Endothelial cell of umbilical vein (primary cell): ENCODE measurements at regions not wholly inside any gene's neighbourhood (a gene's known extent, or its start where the extent isn't known, plus 50 kb on each side); places are given as distances from the start of the nearest gene placed in this dataset.

ENCODE experiments used
- BruUV-seq: library from RNA; stranded (reverse); fragments of 400-500 nt; replicated peaks from 2 replicates; lab custom pipeline; 2021; lab: Mats Ljungman, UMichigan
- CTCF ChIA-PET: fragments of 300-600, 350-600 bp; sonication (Branson Sonifier 250); formaldehyde crosslinking; loops from one replicate; lab custom pipeline; 2021; ENCODE audit warnings: antibody characterized with exemption, inconsistent platforms; lab: Charles Lee
- POLR2A ChIA-PET: fragments of 300-600, 350-600 bp; sonication (Branson Sonifier 250); formaldehyde crosslinking; loops from one replicate; lab custom pipeline; 2021; ENCODE audit warnings: antibody characterized with exemption, inconsistent platforms; lab: Charles Lee
- DNase-seq: peaks from one replicate; pipeline ENCODE4 v3.0.0-alpha.2; 2011; ENCODE audit warnings: low read depth, low spot score
- FAIRE-seq: peaks from 2 replicates; lab custom pipeline; 2011; peaks lifted over from hg19 to GRCh38; lab: Jason Lieb, UNC
- H2AFZ ChIP-seq: 2 replicates; pipeline ENCODE4 v1.6.0; 2012; ENCODE audit warnings: low read depth, low read length, control low read depth, inconsistent platforms
- H3K27ac ChIP-seq: 2 replicates; pipeline ENCODE4 v1.5.1; 2011; ENCODE audit warnings: low read depth, mild to moderate bottlenecking, control low read depth, low read length, moderate library complexity; ENCODE audit not compliant: insufficient read depth
- H3K27me3 ChIP-seq, 2 experiments: 2 replicates each; pipeline versions ENCODE4 v1.6.0 to v1.6.1; 2011; ENCODE audit warnings: low read length in 2 of 2, mixed read lengths in 1 of 2; ENCODE audit not compliant: control insufficient read depth in 2 of 2, insufficient read depth in 2 of 2
- H3K36me3 ChIP-seq, 2 experiments: 2 replicates in 1 of 2; 3 replicates in 1 of 2; pipeline ENCODE4 v1.5.1; 2011; ENCODE audit warnings: low read length in 2 of 2, mild to moderate bottlenecking in 1 of 2, moderate library complexity in 1 of 2; ENCODE audit not compliant: control insufficient read depth in 2 of 2, insufficient read depth in 2 of 2; ENCODE audit errors: extremely low read depth in 1 of 2
- H3K4me1 ChIP-seq: 3 replicates; pipeline ENCODE4 v1.5.1; 2011; ENCODE audit warnings: mild to moderate bottlenecking, low read length; ENCODE audit not compliant: control insufficient read depth, insufficient read depth; ENCODE audit errors: extremely low read depth
- H3K4me2 ChIP-seq: 2 replicates; pipeline ENCODE4 v1.6.1; 2011; ENCODE audit warnings: low read length, control low read depth, mixed read lengths; ENCODE audit not compliant: insufficient read depth
- H3K4me3 ChIP-seq, 3 experiments: fragments of 200-600 bp in 1 of 3; sonication (generic), shearing (Covaris generic) in 1 of 3; replicated peaks in 1 of 3; 2 replicates each; pipeline ENCODE4 v1.5.1; 2011 to 2016; ENCODE audit warnings: control low read depth in 3 of 3, low read length in 3 of 3, mild to moderate bottlenecking in 2 of 3, inconsistent platforms in 1 of 3, low read depth in 1 of 3, moderate library complexity in 1 of 3; ENCODE audit not compliant: insufficient read depth in 1 of 3
- H3K79me2 ChIP-seq: 2 replicates; pipeline ENCODE4 v1.6.0; 2012; ENCODE audit warnings: low read length, inconsistent platforms; ENCODE audit not compliant: control insufficient read depth, insufficient read depth
- H3K9ac ChIP-seq: replicated peaks from 2 replicates; pipeline ENCODE3; 2011; ENCODE audit warnings: low read length, control low read depth; ENCODE audit not compliant: insufficient read depth; ENCODE audit errors: extremely low read depth
- H3K9me1 ChIP-seq: replicated peaks from 3 replicates; pipeline ENCODE4 v1.6.0; 2011; ENCODE audit warnings: mild to moderate bottlenecking, low read length; ENCODE audit not compliant: control insufficient read depth, insufficient read depth; ENCODE audit errors: extremely low read depth
- H3K9me3 ChIP-seq: replicated peaks from 2 replicates; pipeline ENCODE4 v1.5.1; 2012; ENCODE audit warnings: low read length, inconsistent platforms; ENCODE audit not compliant: control insufficient read depth, insufficient read depth
- H4K20me1 ChIP-seq: replicated peaks from 2 replicates; pipeline ENCODE3; 2011; ENCODE audit warnings: mild to moderate bottlenecking, low read length; ENCODE audit not compliant: control insufficient read depth, insufficient read depth; ENCODE audit errors: extremely low read depth
- EZH2 ChIP-seq: IDR thresholded peaks from 2 replicates; pipeline ENCODE4 v1.6.1; 2012; ENCODE audit warnings: borderline replicate concordance, low read depth, mild to moderate bottlenecking, moderate library complexity, low read length, inconsistent platforms; ENCODE audit not compliant: severe bottlenecking
- FOS ChIP-seq: IDR thresholded peaks from 2 replicates; pipeline ENCODE4 v1.6.1; 2011; ENCODE audit warnings: mild to moderate bottlenecking, low read length, moderate library complexity, borderline replicate concordance; ENCODE audit not compliant: insufficient read depth
- GATA2 ChIP-seq: IDR thresholded peaks from 2 replicates; pipeline ENCODE4 v1.7.0; 2011; ENCODE audit warnings: low read depth, mild to moderate bottlenecking, moderate library complexity, mixed read lengths, low read length; ENCODE audit not compliant: insufficient read length, insufficient read depth
- JUN ChIP-seq: IDR thresholded peaks from 2 replicates; pipeline ENCODE4 v1.6.1; 2011; ENCODE audit warnings: borderline replicate concordance, low read depth; ENCODE audit not compliant: insufficient read length, insufficient read depth
- MAX ChIP-seq: IDR thresholded peaks from 2 replicates; pipeline ENCODE4 v1.6.1; 2011; ENCODE audit not compliant: insufficient read depth, insufficient read length
- MYC ChIP-seq: IDR thresholded peaks from one replicate; pipeline ENCODE4 v1.6.1; 2011; ENCODE audit warnings: mild to moderate bottlenecking, low read depth, low read length
- POLR2A ChIP-seq: IDR thresholded peaks from 2 replicates; pipeline ENCODE4 v1.6.1; 2012; ENCODE audit warnings: low read depth, mild to moderate bottlenecking, control low read depth, low read length
- POLR2AphosphoS5 ChIP-seq: IDR thresholded peaks from 2 replicates; pipeline ENCODE4 v1.6.1; 2012; ENCODE audit warnings: low read depth, mild to moderate bottlenecking, control low read depth, low read length, moderate library complexity; ENCODE audit not compliant: insufficient read depth
- dilution Hi-C: fragments of 300-500 bp; cut with MboI; formaldehyde crosslinking; loops from one replicate; pipeline ENCODE4 v1.15.0; 2019; ENCODE audit warnings: low sequenced_read_pairs; ENCODE audit not compliant: extremely low pct_ligation_motif_present
- intact Hi-C: fragments of 100-400 bp; cut with micrococcal nuclease; formaldehyde crosslinking; loops from one replicate; pipeline ENCODE4 v1.10.0; 2022
- TF ChIP-seq, protein P1 (sequence below), 2 donors: IDR thresholded peaks; 1 replicate in 1 of 2; 2 replicates in 1 of 2; pipeline ENCODE4 v1.5.1; 2011; ENCODE audit warnings: low read length in 2 of 2, mild to moderate bottlenecking in 2 of 2, moderate library complexity in 2 of 2, control low read depth in 1 of 2, inconsistent platforms in 1 of 2, low read depth in 1 of 2; ENCODE audit not compliant: insufficient read depth in 1 of 2; ENCODE audit errors: extremely low read depth in 1 of 2

DNA sequence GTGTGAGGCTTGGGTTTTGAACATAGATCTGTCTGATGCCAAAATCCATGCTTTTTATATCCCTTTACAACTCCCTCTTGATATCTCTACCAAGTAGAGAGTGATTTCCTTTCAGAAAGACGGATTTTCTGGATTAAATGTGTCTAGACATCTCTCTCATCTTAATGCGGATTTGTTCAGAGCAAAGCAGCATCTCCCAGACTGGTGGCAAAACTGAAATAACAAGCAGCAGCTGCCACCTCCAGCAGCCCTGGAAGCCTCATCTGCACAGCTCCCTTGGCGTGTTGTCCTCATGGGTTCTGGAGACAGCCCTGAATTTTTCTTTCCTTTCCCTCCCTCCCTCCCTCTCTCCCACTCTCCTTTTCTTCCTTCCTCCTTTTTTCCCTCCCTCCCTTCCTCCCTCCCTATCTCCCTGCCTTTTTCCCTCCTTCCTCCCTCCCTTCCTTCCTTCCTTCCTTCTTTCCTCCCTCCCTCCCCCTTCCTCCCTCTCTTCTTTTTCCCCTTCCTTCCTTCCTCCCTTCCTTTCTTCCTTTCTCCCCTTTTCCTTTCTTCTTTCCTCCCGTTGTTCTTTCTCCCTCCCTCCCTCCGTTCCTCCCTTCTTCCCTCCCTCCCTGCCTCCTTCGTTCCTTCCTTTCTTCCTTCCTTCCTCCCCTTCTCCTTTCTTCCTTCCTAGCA is 639.9 kb downstream of the TYW1 start:
- no peaks in the 10 kb centered on the region for H3K4me1 ChIP-seq
- ChIA-PET POLR2A (no interaction called here), CTCF (no interaction called here)
- intact Hi-C loops (no loop called here), dilution Hi-C loops (no loop called here)
- H2AFZ ChIP-seq, result no peak overlapping the region
- no TSS peak for BruUV-seq
- FAIRE-seq (no peak), DNase-seq (no peak)
- no peaks in the 10 kb centered on the region for H4K20me1 ChIP-seq
- TF ChIP-seq JUN, result no peak
- TF ChIP-seq GATA2, result no peak
- no peak for TF ChIP-seq POLR2A
- no peak for TF ChIP-seq EZH2
- no peak for TF ChIP-seq MAX
- no peak for TF ChIP-seq FOS
- no peak for TF ChIP-seq POLR2AphosphoS5
- no peak for TF ChIP-seq MYC
- TF ChIP-seq, protein P1, sequence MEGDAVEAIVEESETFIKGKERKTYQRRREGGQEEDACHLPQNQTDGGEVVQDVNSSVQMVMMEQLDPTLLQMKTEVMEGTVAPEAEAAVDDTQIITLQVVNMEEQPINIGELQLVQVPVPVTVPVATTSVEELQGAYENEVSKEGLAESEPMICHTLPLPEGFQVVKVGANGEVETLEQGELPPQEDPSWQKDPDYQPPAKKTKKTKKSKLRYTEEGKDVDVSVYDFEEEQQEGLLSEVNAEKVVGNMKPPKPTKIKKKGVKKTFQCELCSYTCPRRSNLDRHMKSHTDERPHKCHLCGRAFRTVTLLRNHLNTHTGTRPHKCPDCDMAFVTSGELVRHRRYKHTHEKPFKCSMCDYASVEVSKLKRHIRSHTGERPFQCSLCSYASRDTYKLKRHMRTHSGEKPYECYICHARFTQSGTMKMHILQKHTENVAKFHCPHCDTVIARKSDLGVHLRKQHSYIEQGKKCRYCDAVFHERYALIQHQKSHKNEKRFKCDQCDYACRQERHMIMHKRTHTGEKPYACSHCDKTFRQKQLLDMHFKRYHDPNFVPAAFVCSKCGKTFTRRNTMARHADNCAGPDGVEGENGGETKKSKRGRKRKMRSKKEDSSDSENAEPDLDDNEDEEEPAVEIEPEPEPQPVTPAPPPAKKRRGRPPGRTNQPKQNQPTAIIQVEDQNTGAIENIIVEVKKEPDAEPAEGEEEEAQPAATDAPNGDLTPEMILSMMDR (IDR thresholded peaks at IDR 0.05; ENCODE audit: extremely low read depth in 1 of 2, insufficient read depth in 1 of 2, low read depth in 1 of 2, low read length in 2 of 2), result no peak
- H3K79me2 ChIP-seq, result no peaks in the 10 kb centered on the region
- no peak overlapping the region for H3K9ac ChIP-seq
- no peaks in the 10 kb centered on the region for H3K36me3 ChIP-seq
- H3K27ac ChIP-seq, result no peak overlapping the region
- H3K27me3 ChIP-seq, result no peaks in the 10 kb centered on the region
- no peak overlapping the region for H3K4me2 ChIP-seq
- H3K4me3 ChIP-seq, result no peak overlapping the region
- no peaks in the 10 kb centered on the region for H3K9me1 ChIP-seq
- peaks cover 7% of the 10 kb centered on the region for H3K9me3 ChIP-seq
